B cell (primary cell): ENCODE measurements at regions not wholly inside any gene's neighbourhood (a gene's known extent, or its start where the extent isn't known, plus 50 kb on each side); places are given as distances from the start of the nearest gene placed in this dataset.

ENCODE experiments used
- ATAC-seq: fragments of 200-7000 bp; cut with Tn5 transposase; one replicate; pipeline ENCODE4 v1.10.0; 2021; ENCODE audit warnings: low read depth, mild to moderate bottlenecking, moderate number of reproducible peaks, moderate library complexity
- CTCF ChIA-PET: fragments of 350-600 bp; sonication (Branson Sonifier 250); formaldehyde crosslinking; loops from one replicate; lab custom pipeline; 2021; ENCODE audit warnings: antibody characterized with exemption, inconsistent platforms; lab: Charles Lee
- POLR2A ChIA-PET: fragments of 350-600 bp; sonication (Branson Sonifier 250); formaldehyde crosslinking; loops from one replicate; lab custom pipeline; 2021; ENCODE audit warnings: antibody characterized with exemption; lab: Charles Lee
- DNase-seq: peaks from one replicate; pipeline ENCODE4 v3.0.0; 2013
- H2AFZ ChIP-seq: 2 replicates; pipeline ENCODE4 v1.6.1; 2012; ENCODE audit warnings: mild to moderate bottlenecking, low read depth, low read length; ENCODE audit not compliant: insufficient read depth, poor library complexity, severe bottlenecking
- H3K27ac ChIP-seq, 2 donors: 1 replicate in 1 of 2; 2 replicates in 1 of 2; pipeline ENCODE4 v1.5.1; 2012 to 2013; ENCODE audit warnings: low read length in 2 of 2, mild to moderate bottlenecking in 2 of 2, moderate library complexity in 1 of 2
- H3K27me3 ChIP-seq, 4 experiments: fragments of 200-600 bp in 1 of 4; sonication (generic) in 1 of 4; replicated peaks in 1 of 4; 1 replicate in 2 of 4; 2 replicates in 2 of 4; pipeline versions ENCODE4 v1.6.1 to v1.7.0; 2013 to 2016; ENCODE audit warnings: low read length in 3 of 4, mild to moderate bottlenecking in 2 of 4, mixed read lengths in 1 of 4, moderate library complexity in 1 of 4; ENCODE audit not compliant: insufficient read depth in 4 of 4, control insufficient read depth in 3 of 4; ENCODE audit errors: control extremely low read depth in 1 of 4
- H3K36me3 ChIP-seq, 2 experiments: replicated peaks in 1 of 2; 1 replicate in 1 of 2; 2 replicates in 1 of 2; pipeline versions ENCODE4 v1.6.1 to v1.7.1; 2013; ENCODE audit warnings: low read length in 1 of 2; ENCODE audit not compliant: insufficient read depth in 2 of 2, control insufficient read depth in 1 of 2; ENCODE audit errors: control extremely low read depth in 1 of 2, extremely low read depth in 1 of 2
- H3K4me1 ChIP-seq, 2 donors: fragments of 200-600 bp in 1 of 2; sonication (generic) in 1 of 2; 1 replicate in 1 of 2; 2 replicates in 1 of 2; pipeline versions ENCODE4 v1.5.1 to v1.6.1; 2013 to 2017; ENCODE audit warnings: low read length in 2 of 2; ENCODE audit not compliant: control insufficient read depth in 2 of 2, insufficient read depth in 2 of 2
- H3K4me2 ChIP-seq: replicated peaks from 2 replicates; pipeline ENCODE3; 2012; ENCODE audit warnings: mild to moderate bottlenecking, low read depth, low read length; ENCODE audit not compliant: poor library complexity, severe bottlenecking
- H3K4me3 ChIP-seq, 5 experiments: fragments of 200-600 bp in 1 of 5; sonication (generic) in 1 of 5; 1 replicate in 3 of 5; 2 replicates in 2 of 5; pipeline versions ENCODE4 v1.5.1 to v1.7.0; 2011 to 2016; ENCODE audit warnings: low read length in 4 of 5, mild to moderate bottlenecking in 4 of 5, low read depth in 2 of 5, control low read depth in 1 of 5, moderate library complexity in 1 of 5; ENCODE audit not compliant: insufficient read depth in 1 of 5; ENCODE audit errors: control extremely low read depth in 1 of 5, extremely low read depth in 1 of 5
- H3K79me2 ChIP-seq: fragments of 200-600 bp; sonication (generic); one replicate; pipeline ENCODE4 v1.6.0; 2016; ENCODE audit warnings: low read length; ENCODE audit not compliant: control insufficient read depth, insufficient read depth
- H3K9ac ChIP-seq: fragments of 200-600 bp; sonication (generic); 2 replicates; pipeline ENCODE4 v1.6.1; 2017; ENCODE audit warnings: mild to moderate bottlenecking, low read length, moderate library complexity
- H3K9me3 ChIP-seq, 3 donors: one replicate each; pipeline versions ENCODE4 v1.6.1 to v1.7.1; 2013; ENCODE audit warnings: low read length in 2 of 3; ENCODE audit not compliant: control insufficient read depth in 2 of 3, insufficient read depth in 1 of 3; ENCODE audit errors: control extremely low read depth in 1 of 3
- H4K20me1 ChIP-seq: 2 replicates; pipeline ENCODE4 v1.6.0; 2012; ENCODE audit warnings: mild to moderate bottlenecking, low read length; ENCODE audit not compliant: insufficient read depth, control insufficient read depth, poor library complexity, severe bottlenecking
- H3K27ac Mint-ChIP-seq: one replicate; pipeline ENCODE4 v1.8.0; 2021; ENCODE audit warnings: mixed read lengths
- H3K27me3 Mint-ChIP-seq: one replicate; pipeline ENCODE4 v1.8.0; 2021; ENCODE audit warnings: mixed read lengths
- H3K4me1 Mint-ChIP-seq: one replicate; pipeline ENCODE4 v1.8.0; 2021; ENCODE audit warnings: mixed read lengths
- H3K4me3 Mint-ChIP-seq: one replicate; pipeline ENCODE4 v1.8.0; 2021; ENCODE audit warnings: mixed read lengths
- H3K9me3 Mint-ChIP-seq: one replicate; pipeline ENCODE4 v1.8.0; 2022; ENCODE audit warnings: mixed read lengths; ENCODE audit not compliant: insufficient read depth
- CTCF ChIP-seq: fragments of 200-600 bp; IDR thresholded peaks from one replicate; pipeline ENCODE4 v1.8.0; 2022; ENCODE audit warnings: antibody characterized with exemption, mild to moderate bottlenecking
- EZH2 ChIP-seq: IDR thresholded peaks from 2 replicates; pipeline ENCODE4 v1.6.1; 2012; ENCODE audit warnings: borderline replicate concordance, low read depth, mild to moderate bottlenecking, moderate library complexity, low read length; ENCODE audit not compliant: insufficient read depth, poor library complexity, severe bottlenecking
- WGBS: methylation state at CpG from one replicate; pipeline ENCODE4 v1.1.5; 2013; ENCODE audit warnings: missing lambda C conversion rate; ENCODE audit not compliant: insufficient coverage; 5-methylcytosine and 5-hydroxymethylcytosine counted together
- intact Hi-C: fragments of 100-400 bp; cut with micrococcal nuclease; formaldehyde crosslinking; loops from one replicate; pipeline ENCODE4 v1.10.0; 2022

- H3K27ac ChIP-seq, result no peak overlapping the region
- ATAC-seq, result no peak
- no peak overlapping the region for H3K4me3 ChIP-seq
- intact Hi-C loops, result loop anchor here (5.0 kb wide), 2 partner anchors 675 to 695 kb away; no protein-coding TSS in a partner anchor
- Mint-ChIP-seq H3K4me1 (no peaks in the 10 kb centered on the region), H3K27me3 (peaks cover 15% of the 10 kb centered on the region), H3K9me3 (no peaks in the 10 kb centered on the region), H3K27ac (no peak overlapping the region), H3K4me3 (no peak overlapping the region)
- peaks cover 0 to 4% of the 10 kb centered on the region in 2 donors for H3K4me1 ChIP-seq
- no peak overlapping the region for H3K9ac ChIP-seq
- no peak overlapping the region for H2AFZ ChIP-seq
- H4K20me1 ChIP-seq, result no peaks in the 10 kb centered on the region
- no peaks in the 10 kb centered on the region for H3K9me3 ChIP-seq
- no peak for DNase-seq
- ChIA-PET CTCF (interaction anchor here (0.8 to 8.6 kb wide), 22 partner anchors 9 to 673 kb away, joined by 3 to 151 read pairs (median 4); partner anchors contain the start of genes ELL2 and RHOBTB3), POLR2A (no interaction called here)
- TF ChIP-seq EZH2 (no peak), CTCF (no peak)
- H3K36me3 ChIP-seq, result no peaks in the 10 kb centered on the region
- H3K27me3 ChIP-seq, result no peaks in the 10 kb centered on the region
- no peak overlapping the region for H3K4me2 ChIP-seq
- H3K79me2 ChIP-seq, result no peaks in the 10 kb centered on the region
- WGBS, result 93% methylated on average over 3 of the region's 4 CpGs
Measured at GRCh38 chr5:96337048-96337781, 95.8 kb downstream of the PCSK1 start.

GRCh38 chr5:96336351-96336985, 96.6 kb downstream of the PCSK1 start:
- H3K9me3 ChIP-seq, result no peaks in the 10 kb centered on the region
- peak overlapping the region; percentile 53 for H2AFZ ChIP-seq
- CTCF ChIA-PET, result interaction anchor here (0.6 to 8.6 kb wide), 28 partner anchors 9 to 694 kb away, joined by 3 to 151 read pairs (median 5); partner anchors contain the start of gene ELL2
- no peaks in the 10 kb centered on the region for H3K27me3 ChIP-seq
- peak; percentile 78 for ATAC-seq
- TF ChIP-seq CTCF, result peak; percentile 88
- TF ChIP-seq EZH2, result no peak
- H3K27ac Mint-ChIP-seq, result no peak overlapping the region
- H3K27me3 Mint-ChIP-seq, result peaks cover 15% of the 10 kb centered on the region
- no peaks in the 10 kb centered on the region for H3K36me3 ChIP-seq
- no peak overlapping the region for H3K4me3 ChIP-seq
- POLR2A ChIA-PET, result no interaction called here
- 0% methylated on average over 1 of the region's 6 CpGs for WGBS
- intact Hi-C loops, result loop anchor here (1.0 to 5.0 kb wide), 6 partner anchors 375 to 694 kb away; partner anchors contain the start of gene ELL2
- H3K27ac ChIP-seq, result no peak overlapping the region
- no peak overlapping the region for H3K9ac ChIP-seq
- DNase-seq, result peak; percentile 75
- H3K4me3 Mint-ChIP-seq, result no peak overlapping the region
- no peaks in the 10 kb centered on the region for H4K20me1 ChIP-seq
- H3K4me1 ChIP-seq, result peaks cover 0 to 4% of the 10 kb centered on the region in 2 donors
- H3K79me2 ChIP-seq, result no peaks in the 10 kb centered on the region
- no peak overlapping the region for H3K4me2 ChIP-seq
- H3K9me3 Mint-ChIP-seq, result no peaks in the 10 kb centered on the region
- H3K4me1 Mint-ChIP-seq, result no peaks in the 10 kb centered on the region
